HepG2 (cell line): ENCODE measurements at regions not wholly inside any gene's neighbourhood (a gene's known extent, or its start where the extent isn't known, plus 50 kb on each side); places are given as distances from the start of the nearest gene placed in this dataset.

Experiments
- ATAC-seq: fragments of 200-7000 bp; cut with Tn5 transposase; 3 replicates; pipeline ENCODE4 v1.9.1; 2020; ENCODE audit warnings: mild to moderate bottlenecking, moderate library complexity
- BruUV-seq: library from RNA; stranded (reverse); fragments of 400-500 nt; replicated peaks from 2 replicates; lab custom pipeline; 2021; lab: Mats Ljungman, UMichigan
- CTCF ChIA-PET: fragments of 300-600 bp; formaldehyde crosslinking; extraction: SDS; loops from one replicate; lab custom pipeline; 2021; ENCODE audit warnings: low total read pairs, inconsistent platforms, low intra/inter-chr PET ratio; lab: Yijun Ruan, JAX
- POLR2A ChIA-PET: fragments of 350-600 bp; sonication (Branson Sonifier 250); formaldehyde crosslinking; loops from one replicate; lab custom pipeline; 2020; ENCODE audit warnings: antibody characterized with exemption, inconsistent platforms; lab: Yijun Ruan, JAX
- DNase-seq: peaks from one replicate; pipeline ENCODE4 v3.0.0-alpha.2; 2015; ENCODE audit warnings: low spot score
- FAIRE-seq: peaks from 3 replicates; lab custom pipeline; 2011; peaks lifted over from hg19 to GRCh38; lab: Jason Lieb, UNC
- H2AFZ ChIP-seq: one replicate; pipeline ENCODE4 v1.6.1; 2011; ENCODE audit warnings: low read length, inconsistent platforms
- H3K27ac ChIP-seq: fragments of 300-600 bp; 3 replicates; pipeline ENCODE4 v1.8.0; 2011; ENCODE audit warnings: mixed run types, mild to moderate bottlenecking, mixed read lengths, low read length, inconsistent platforms; ENCODE audit not compliant: insufficient read depth; ENCODE audit errors: extremely low read length
- H3K27me3 ChIP-seq, 2 experiments: fragments of 200-600 bp in 1 of 2; 2 replicates in 1 of 2; 3 replicates in 1 of 2; pipeline versions ENCODE4 v1.6.0 to v1.8.0; 2011; ENCODE audit warnings: low read length in 2 of 2, mild to moderate bottlenecking in 2 of 2, moderate library complexity in 2 of 2, inconsistent platforms in 1 of 2; ENCODE audit not compliant: insufficient read depth in 2 of 2, control insufficient read depth in 1 of 2
- H3K36me3 ChIP-seq, 2 experiments: fragments of 200-600 bp in 1 of 2; replicated peaks in 1 of 2; 2 replicates in 1 of 2; 3 replicates in 1 of 2; pipeline versions ENCODE4 v1.5.1 to v1.8.0; 2011; ENCODE audit warnings: low read length in 2 of 2, inconsistent platforms in 1 of 2; ENCODE audit not compliant: insufficient read depth in 2 of 2, control insufficient read depth in 1 of 2
- H3K4me1 ChIP-seq: 2 replicates; pipeline ENCODE4 v1.5.1; 2012; ENCODE audit warnings: low read length, inconsistent platforms; ENCODE audit not compliant: insufficient read depth
- H3K4me2 ChIP-seq: 2 replicates; pipeline ENCODE4 v1.6.0; 2011; ENCODE audit warnings: low read depth, low read length, inconsistent platforms
- H3K4me3 ChIP-seq, 3 experiments: fragments of 200-600 bp in 1 of 3; sonication (generic), shearing (Covaris generic) in 1 of 3; replicated peaks in 1 of 3; 2 replicates each; pipeline ENCODE4 v1.5.1; 2011 to 2016; ENCODE audit warnings: low read length in 3 of 3, inconsistent platforms in 2 of 3, low read depth in 2 of 3, mild to moderate bottlenecking in 2 of 3, control low read depth in 1 of 3, mixed read lengths in 1 of 3; ENCODE audit not compliant: insufficient read depth in 1 of 3
- H3K79me2 ChIP-seq: one replicate; pipeline ENCODE4 v1.6.1; 2011; ENCODE audit warnings: low read length, inconsistent platforms; ENCODE audit not compliant: insufficient read depth
- H3K9ac ChIP-seq: 2 replicates; pipeline ENCODE4 v1.6.0; 2011; ENCODE audit warnings: mild to moderate bottlenecking, low read depth, low read length, inconsistent platforms; ENCODE audit not compliant: insufficient read depth
- H3K9me3 ChIP-seq: 2 replicates; pipeline ENCODE4 v1.5.1; 2012; ENCODE audit warnings: mild to moderate bottlenecking, low read length
- H4K20me1 ChIP-seq: 2 replicates; pipeline ENCODE4 v1.6.0; 2011; ENCODE audit warnings: inconsistent platforms, mild to moderate bottlenecking, low read length, moderate library complexity; ENCODE audit not compliant: insufficient read depth
- CHCHD3 ChIP-seq: sonication (generic); formaldehyde crosslinking; IDR thresholded peaks from 2 replicates; pipeline ENCODE4 v1.8.0; 2022; ENCODE audit warnings: mild to moderate bottlenecking, missing genetic modification reagents, moderate library complexity
- ETV5 ChIP-seq: IDR thresholded peaks from 2 replicates; pipeline ENCODE4 v1.6.1; 2018; ENCODE audit warnings: missing biosample characterization, missing genetic modification reagents, inconsistent platforms, borderline replicate concordance
- FOXJ3 ChIP-seq: sonication (generic); formaldehyde crosslinking; IDR thresholded peaks from 2 replicates; pipeline ENCODE4 v1.4.0; 2020; ENCODE audit warnings: missing genetic modification reagents, mild to moderate bottlenecking, borderline replicate concordance
- HOXA5 ChIP-seq: sonication (generic); formaldehyde crosslinking; IDR thresholded peaks from 2 replicates; pipeline ENCODE4 v1.4.0; 2020; ENCODE audit warnings: missing genetic modification reagents
- MBD4 ChIP-seq: IDR thresholded peaks from 2 replicates; pipeline ENCODE4 v1.6.1; 2012; ENCODE audit warnings: low read length, inconsistent platforms, borderline replicate concordance
- PAX8 ChIP-seq: sonication (generic); formaldehyde crosslinking; IDR thresholded peaks from 2 replicates; pipeline ENCODE4 v1.8.0; 2022; ENCODE audit warnings: mild to moderate bottlenecking, missing genetic modification reagents, borderline replicate concordance
- STAT5B ChIP-seq: sonication (generic); formaldehyde crosslinking; IDR thresholded peaks from 2 replicates; pipeline ENCODE4 v1.4.0; 2020; ENCODE audit warnings: missing genetic modification reagents
- ZBTB21 ChIP-seq: sonication (generic); formaldehyde crosslinking; IDR thresholded peaks from 2 replicates; pipeline ENCODE4 v1.4.0; 2020; ENCODE audit warnings: missing genetic modification reagents
- ZNF33A ChIP-seq: sonication (generic); formaldehyde crosslinking; IDR thresholded peaks from 2 replicates; pipeline ENCODE4 v1.5.1; 2020; ENCODE audit warnings: missing genetic modification reagents, mild to moderate bottlenecking, moderate library complexity, borderline replicate concordance
- ZNF652 ChIP-seq: IDR thresholded peaks from 2 replicates; pipeline ENCODE4 v1.6.1; 2016; ENCODE audit warnings: low read depth, borderline replicate concordance
- WGBS: methylation state at CpG from one replicate; pipeline ENCODE4 v1.1.6; 2017; ENCODE audit warnings: low lambda C conversion rate; 5-methylcytosine and 5-hydroxymethylcytosine counted together
- in situ Hi-C: cut with HindIII; loops from 2 replicates; pipeline ENCODE4 v1.10.0; 2017; ENCODE audit warnings: low pct_unique_long_range_greater_than_20kb; ENCODE audit not compliant: extremely low pct_ligation_motif_present
- intact Hi-C: fragments of 100-400 bp; cut with micrococcal nuclease; formaldehyde crosslinking; loops from one replicate; pipeline ENCODE4 v1.10.0; 2022; ENCODE audit not compliant: unreplicated experiment
- TF ChIP-seq, protein P1 (sequence below): sonication (generic); formaldehyde crosslinking; IDR thresholded peaks from 2 replicates; pipeline ENCODE4 v1.5.0; 2020; ENCODE audit warnings: missing genetic modification reagents
- TF ChIP-seq, protein P2 (sequence below): sonication (generic); formaldehyde crosslinking; IDR thresholded peaks from 2 replicates; pipeline ENCODE4 v1.4.0; 2020; ENCODE audit warnings: low read depth, mild to moderate bottlenecking, missing genetic modification reagents
- TF ChIP-seq, protein P3 (sequence below): IDR thresholded peaks from 2 replicates; pipeline ENCODE4 v1.6.1; 2016; ENCODE audit warnings: low read depth
- TF ChIP-seq, protein P4 (sequence below): sonication (generic); formaldehyde crosslinking; conservative IDR thresholded peaks from 2 replicates; pipeline ENCODE4 v1.8.0; 2022; ENCODE audit warnings: low read depth, missing genetic modification reagents
- TF ChIP-seq, protein P5 (sequence below): IDR thresholded peaks from 2 replicates; pipeline ENCODE4 v1.6.1; 2016; ENCODE audit warnings: low read depth, control low read depth
- TF ChIP-seq, protein P6 (sequence below): sonication (generic); formaldehyde crosslinking; conservative IDR thresholded peaks from 2 replicates; pipeline ENCODE4 v1.4.0; 2020; ENCODE audit warnings: missing genetic modification reagents

DNA sequence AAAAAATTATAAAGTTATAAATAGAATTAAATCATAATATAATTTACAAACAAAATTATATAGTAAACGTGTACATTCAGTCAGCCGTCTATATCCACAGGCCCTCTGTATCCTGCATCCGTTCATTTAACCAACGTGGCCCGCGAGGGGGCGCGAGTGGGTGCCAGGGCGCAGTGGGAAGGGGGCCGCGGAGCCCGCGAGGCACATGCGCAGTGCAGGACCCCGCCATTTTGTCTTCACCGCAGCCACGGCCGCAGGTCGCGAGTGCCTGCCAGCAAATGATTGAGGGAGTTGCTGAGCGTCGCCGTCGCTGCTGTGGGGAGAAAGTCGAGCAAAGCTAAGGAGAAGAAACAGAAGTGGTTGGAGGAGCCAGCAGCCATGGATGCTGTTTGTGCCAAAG is 53.4 kb upstream of the ECI2 start:
- no peak overlapping the region for H3K9ac ChIP-seq
- WGBS: 79% methylated on average over 25 of the region's 25 CpGs

More for the DNA sequence above, 53.4 kb upstream of the ECI2 start:
- Histone ChIP-seq H3K27ac (no peak overlapping the region), H4K20me1 (no peaks in the 10 kb centered on the region), H3K4me2 (no peak overlapping the region), H3K27me3 (peaks cover 2 to 47% of the 10 kb centered on the region in 2 experiments; a peak in 4 of 5 replicates), H3K4me3 (no peak overlapping the region), H3K4me1 (no peaks in the 10 kb centered on the region), H3K79me2 (no peaks in the 10 kb centered on the region), H3K36me3 (no peaks in the 10 kb centered on the region), H3K9me3 (no peaks in the 10 kb centered on the region), H2AFZ (no peak overlapping the region)
- ChIA-PET POLR2A (no interaction called here), CTCF (no interaction called here)
- no TSS peak for BruUV-seq
- TF ChIP-seq PAX8 (no peak), ZNF33A (CRISPR knock-in tag) (no peak), ZBTB21 (CRISPR knock-in tag) (no peak), STAT5B (CRISPR knock-in tag) (no peak), CHCHD3 (no peak), ETV5 (CRISPR knock-in tag) (no peak), HOXA5 (no peak), MBD4 (no peak), FOXJ3 (CRISPR knock-in tag) (no peak), ZNF652 (no peak)
- TF ChIP-seq, protein P1, sequence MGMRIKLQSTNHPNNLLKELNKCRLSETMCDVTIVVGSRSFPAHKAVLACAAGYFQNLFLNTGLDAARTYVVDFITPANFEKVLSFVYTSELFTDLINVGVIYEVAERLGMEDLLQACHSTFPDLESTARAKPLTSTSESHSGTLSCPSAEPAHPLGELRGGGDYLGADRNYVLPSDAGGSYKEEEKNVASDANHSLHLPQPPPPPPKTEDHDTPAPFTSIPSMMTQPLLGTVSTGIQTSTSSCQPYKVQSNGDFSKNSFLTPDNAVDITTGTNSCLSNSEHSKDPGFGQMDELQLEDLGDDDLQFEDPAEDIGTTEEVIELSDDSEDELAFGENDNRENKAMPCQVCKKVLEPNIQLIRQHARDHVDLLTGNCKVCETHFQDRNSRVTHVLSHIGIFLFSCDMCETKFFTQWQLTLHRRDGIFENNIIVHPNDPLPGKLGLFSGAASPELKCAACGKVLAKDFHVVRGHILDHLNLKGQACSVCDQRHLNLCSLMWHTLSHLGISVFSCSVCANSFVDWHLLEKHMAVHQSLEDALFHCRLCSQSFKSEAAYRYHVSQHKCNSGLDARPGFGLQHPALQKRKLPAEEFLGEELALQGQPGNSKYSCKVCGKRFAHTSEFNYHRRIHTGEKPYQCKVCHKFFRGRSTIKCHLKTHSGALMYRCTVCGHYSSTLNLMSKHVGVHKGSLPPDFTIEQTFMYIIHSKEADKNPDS (CRISPR knock-in tag): no peak
- TF ChIP-seq, protein P2, sequence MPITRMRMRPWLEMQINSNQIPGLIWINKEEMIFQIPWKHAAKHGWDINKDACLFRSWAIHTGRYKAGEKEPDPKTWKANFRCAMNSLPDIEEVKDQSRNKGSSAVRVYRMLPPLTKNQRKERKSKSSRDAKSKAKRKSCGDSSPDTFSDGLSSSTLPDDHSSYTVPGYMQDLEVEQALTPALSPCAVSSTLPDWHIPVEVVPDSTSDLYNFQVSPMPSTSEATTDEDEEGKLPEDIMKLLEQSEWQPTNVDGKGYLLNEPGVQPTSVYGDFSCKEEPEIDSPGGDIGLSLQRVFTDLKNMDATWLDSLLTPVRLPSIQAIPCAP (CRISPR knock-in tag): no peak
- TF ChIP-seq, protein P3, sequence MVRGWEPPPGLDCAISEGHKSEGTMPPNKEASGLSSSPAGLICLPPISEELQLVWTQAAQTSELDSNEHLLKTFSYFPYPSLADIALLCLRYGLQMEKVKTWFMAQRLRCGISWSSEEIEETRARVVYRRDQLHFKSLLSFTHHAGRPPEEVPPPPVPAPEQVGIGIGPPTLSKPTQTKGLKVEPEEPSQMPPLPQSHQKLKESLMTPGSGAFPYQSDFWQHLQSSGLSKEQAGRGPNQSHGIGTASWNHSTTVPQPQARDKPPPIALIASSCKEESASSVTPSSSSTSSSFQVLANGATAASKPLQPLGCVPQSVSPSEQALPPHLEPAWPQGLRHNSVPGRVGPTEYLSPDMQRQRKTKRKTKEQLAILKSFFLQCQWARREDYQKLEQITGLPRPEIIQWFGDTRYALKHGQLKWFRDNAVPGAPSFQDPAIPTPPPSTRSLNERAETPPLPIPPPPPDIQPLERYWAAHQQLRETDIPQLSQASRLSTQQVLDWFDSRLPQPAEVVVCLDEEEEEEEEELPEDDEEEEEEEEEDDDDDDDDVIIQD (CRISPR knock-in tag): no peak
- TF ChIP-seq, protein P4, sequence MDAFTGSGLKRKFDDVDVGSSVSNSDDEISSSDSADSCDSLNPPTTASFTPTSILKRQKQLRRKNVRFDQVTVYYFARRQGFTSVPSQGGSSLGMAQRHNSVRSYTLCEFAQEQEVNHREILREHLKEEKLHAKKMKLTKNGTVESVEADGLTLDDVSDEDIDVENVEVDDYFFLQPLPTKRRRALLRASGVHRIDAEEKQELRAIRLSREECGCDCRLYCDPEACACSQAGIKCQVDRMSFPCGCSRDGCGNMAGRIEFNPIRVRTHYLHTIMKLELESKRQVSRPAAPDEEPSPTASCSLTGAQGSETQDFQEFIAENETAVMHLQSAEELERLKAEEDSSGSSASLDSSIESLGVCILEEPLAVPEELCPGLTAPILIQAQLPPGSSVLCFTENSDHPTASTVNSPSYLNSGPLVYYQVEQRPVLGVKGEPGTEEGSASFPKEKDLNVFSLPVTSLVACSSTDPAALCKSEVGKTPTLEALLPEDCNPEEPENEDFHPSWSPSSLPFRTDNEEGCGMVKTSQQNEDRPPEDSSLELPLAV (CRISPR knock-in tag): no peak
- TF ChIP-seq, protein P5, sequence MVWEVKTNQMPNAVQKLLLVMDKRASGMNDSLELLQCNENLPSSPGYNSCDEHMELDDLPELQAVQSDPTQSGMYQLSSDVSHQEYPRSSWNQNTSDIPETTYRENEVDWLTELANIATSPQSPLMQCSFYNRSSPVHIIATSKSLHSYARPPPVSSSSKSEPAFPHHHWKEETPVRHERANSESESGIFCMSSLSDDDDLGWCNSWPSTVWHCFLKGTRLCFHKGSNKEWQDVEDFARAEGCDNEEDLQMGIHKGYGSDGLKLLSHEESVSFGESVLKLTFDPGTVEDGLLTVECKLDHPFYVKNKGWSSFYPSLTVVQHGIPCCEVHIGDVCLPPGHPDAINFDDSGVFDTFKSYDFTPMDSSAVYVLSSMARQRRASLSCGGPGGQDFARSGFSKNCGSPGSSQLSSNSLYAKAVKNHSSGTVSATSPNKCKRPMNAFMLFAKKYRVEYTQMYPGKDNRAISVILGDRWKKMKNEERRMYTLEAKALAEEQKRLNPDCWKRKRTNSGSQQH (CRISPR knock-in tag): no peak
- TF ChIP-seq, protein P6, sequence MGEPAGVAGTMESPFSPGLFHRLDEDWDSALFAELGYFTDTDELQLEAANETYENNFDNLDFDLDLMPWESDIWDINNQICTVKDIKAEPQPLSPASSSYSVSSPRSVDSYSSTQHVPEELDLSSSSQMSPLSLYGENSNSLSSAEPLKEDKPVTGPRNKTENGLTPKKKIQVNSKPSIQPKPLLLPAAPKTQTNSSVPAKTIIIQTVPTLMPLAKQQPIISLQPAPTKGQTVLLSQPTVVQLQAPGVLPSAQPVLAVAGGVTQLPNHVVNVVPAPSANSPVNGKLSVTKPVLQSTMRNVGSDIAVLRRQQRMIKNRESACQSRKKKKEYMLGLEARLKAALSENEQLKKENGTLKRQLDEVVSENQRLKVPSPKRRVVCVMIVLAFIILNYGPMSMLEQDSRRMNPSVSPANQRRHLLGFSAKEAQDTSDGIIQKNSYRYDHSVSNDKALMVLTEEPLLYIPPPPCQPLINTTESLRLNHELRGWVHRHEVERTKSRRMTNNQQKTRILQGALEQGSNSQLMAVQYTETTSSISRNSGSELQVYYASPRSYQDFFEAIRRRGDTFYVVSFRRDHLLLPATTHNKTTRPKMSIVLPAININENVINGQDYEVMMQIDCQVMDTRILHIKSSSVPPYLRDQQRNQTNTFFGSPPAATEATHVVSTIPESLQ (CRISPR knock-in tag): no peak
- DNase-seq (no peak), FAIRE-seq (no peak), ATAC-seq (no peak)
- in situ Hi-C loops (no loop called here), intact Hi-C loops (no loop called here)
